GM04504 (cell line): ENCODE measurements at regions not wholly inside any gene's neighbourhood (a gene's known extent, or its start where the extent isn't known, plus 50 kb on each side); places are given as distances from the start of the nearest gene placed in this dataset.
A peak's percentile ranks its signal among the peaks of the same experiment; 100 is the strongest.

Experiments
- DNase-seq: peaks from one replicate; pipeline ENCODE4 v3.0.0-alpha.2; 2012; ENCODE audit warnings: low read depth

DNA sequence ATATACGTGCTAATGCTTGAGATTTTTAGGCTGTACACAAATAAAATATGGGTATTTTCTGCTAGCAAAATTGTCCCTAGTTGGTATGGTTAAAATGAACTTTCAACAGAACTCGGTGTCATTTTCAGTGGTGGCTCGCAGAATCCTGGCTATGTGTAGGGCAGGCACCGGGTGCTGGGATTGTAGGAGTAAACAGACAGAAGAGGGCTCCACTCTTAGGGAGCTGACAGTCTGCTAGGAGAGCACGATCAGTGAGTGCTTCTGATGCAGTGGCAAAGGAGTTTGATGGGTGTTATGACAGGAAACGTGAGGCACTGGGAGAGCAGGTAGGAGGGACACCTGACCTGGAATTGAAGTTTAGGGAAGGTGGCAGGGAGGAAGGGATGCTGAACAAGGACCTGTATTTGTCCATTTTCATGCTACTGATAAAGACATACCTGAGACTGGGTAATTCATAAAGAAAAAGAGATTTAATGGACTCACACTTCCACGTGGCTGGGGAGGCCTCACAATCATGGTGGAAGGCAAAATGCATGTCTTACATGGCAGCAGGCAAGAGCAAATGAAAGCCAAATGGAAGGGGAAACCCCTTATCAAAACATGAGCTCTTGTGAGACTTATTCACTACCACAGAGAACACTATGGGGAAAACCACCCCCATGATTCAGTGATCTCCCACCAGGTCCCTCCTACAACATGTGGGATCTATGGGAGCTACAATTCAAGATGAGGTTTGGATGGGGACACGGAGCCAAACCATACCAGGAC, 105.4 kb upstream of the LCLAT1 start:
- no peak for DNase-seq

DNA sequence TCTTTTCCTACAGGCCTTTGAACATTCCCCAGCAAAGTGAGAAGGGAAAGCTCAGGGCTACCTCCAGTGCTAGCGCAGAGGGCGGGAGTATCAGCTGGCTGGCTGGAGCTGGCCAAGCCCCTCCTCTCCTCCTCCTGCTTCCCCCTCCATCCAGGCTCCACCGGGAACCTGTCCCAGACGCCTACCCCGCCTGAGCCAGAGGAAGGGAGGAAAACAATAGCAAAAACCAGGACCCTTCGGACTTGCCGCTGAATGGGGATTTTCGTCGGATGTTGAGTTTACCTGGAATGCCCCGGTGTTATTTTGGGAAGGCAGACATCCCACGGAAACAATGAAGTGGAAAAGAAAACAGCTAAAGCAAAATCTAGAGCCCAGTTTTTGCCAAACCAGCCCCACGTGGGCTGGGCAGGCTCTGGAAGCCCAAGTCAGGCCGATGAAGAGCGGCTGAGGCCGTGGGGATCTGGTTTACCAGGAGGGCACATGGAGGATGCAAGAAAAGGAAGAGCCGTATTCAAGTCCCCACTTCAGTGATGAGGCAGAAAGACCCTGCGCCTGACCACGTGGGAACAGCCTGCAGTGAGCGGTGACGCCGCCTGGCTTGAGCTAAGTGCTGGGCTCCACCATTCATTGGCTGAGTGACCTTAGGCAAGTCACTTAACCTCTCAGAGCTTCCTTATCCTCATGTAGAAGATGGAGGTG, 100.4 kb upstream of the LCLAT1 start:
- DNase-seq, result no peak

DNA sequence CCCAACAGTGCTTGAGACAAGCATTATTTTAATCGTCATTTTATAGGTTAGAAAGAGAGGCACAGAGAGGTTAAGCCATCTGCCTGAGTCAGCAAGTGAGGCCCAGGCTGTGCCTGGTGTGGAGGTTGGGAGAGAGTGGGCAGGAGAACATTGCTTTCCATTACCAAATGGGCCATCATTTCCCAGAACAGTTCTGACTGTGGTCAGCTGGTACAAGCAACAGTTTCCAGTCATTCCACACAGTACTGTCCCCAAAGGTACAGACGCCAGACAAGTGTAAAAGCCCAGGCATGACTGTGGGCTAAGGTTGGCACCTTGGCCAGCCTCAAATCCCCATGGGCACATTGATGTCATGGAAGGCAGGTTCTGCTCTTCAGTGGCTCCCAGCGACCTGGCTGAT, 98.2 kb upstream of the LCLAT1 start:
- DNase-seq, result no peak

DNA sequence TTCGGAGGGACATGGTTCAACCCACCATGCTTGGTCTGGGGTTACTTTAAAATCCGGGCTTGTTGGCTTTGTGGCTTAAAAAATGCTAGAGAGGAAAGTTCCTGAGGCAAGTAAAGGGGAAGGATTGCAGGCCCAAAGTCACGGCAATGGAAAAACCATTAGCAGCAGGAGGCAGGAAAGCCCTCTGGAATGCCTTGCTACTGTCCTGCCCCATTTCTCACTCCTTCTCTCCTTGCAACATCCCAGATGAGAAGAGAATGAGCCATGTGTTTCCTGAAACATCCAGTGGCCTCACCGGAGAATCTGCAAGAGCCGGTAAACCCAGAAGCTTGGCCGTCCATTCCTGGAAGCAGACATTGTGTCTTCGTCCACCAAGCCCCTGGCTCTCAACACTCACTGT, 97.4 kb upstream of the LCLAT1 start:
- peak; percentile 69 for DNase-seq

DNA sequence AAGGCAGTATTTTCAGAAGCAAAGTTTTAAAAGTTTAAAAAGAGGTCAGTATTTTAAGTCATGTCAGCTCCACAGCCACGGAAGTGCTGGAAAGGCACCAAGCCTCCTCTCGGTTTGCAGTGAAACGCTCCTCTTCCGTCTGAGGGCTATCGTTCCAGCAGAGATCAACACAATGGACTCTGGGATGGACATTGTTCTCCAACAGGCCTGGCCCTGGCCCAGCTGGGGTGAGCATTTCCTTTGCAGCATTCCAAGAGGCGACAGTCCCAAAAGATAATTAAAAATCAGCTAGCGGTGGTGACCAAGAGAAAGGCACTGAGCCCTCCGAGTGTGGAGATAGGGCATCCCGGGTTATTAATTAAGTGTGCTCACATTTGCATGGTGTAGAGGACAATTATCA, 95.9 kb upstream of the LCLAT1 start:
- DNase-seq, result no peak

DNA sequence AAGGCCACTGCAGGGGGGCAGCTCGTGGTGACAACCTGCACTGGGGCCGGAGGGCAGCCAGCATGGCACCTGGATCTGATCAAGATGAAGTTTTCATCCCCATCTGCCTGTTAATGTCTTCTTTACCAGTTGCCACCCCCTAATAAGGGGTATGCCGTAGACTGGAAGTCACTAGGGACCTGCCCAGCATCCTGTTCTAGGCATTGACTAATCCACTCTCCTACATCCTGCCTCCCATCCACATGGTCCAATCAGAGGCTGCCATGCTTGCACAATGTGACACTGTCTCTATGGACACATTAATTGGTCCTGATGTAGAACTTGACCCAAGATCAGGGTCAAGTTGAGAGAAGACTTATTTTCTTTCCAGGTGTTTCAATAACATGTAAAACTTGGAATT, 95.1 kb upstream of the LCLAT1 start:
- no peak for DNase-seq

DNA sequence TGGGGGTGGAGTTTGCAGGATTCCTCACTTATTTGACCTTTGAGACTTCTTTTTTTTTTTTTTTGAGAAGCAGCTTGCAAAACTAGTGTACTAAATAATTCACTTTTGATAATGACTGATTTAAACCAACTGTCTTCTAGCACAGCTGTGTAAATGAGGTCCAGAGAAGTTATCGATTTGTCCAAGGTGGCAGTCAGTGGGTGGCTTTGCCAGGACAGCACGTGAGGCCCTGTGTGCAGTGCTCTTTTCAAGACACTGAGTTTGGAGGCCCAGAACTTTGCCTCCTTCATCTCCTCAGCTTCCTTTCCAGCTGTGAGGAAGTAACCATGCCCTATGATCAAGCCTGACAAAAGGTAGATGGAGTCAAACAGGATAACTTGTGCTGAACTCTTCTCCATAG, 92.9 kb upstream of the LCLAT1 start:
- no peak for DNase-seq

DNA sequence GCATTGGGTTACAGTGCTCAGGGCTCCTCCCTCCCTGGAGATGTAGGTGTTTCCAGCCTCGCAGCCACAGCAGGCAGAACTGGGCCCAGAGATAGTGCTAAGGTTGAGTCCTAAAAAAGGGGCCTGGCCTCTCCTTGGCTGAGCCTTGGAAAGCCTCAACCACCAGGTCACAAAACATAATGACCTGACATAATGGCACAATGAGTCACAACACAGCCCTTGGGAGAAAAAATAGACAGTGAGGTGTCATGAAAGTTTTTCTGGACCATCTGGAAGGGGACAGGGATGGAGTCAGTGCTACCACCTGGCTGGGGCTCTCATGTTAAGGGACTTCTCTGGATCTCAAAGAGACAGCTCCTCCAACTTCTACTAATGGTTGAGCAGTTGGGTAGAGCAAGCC, 92.4 kb upstream of the LCLAT1 start:
- no peak for DNase-seq

DNA sequence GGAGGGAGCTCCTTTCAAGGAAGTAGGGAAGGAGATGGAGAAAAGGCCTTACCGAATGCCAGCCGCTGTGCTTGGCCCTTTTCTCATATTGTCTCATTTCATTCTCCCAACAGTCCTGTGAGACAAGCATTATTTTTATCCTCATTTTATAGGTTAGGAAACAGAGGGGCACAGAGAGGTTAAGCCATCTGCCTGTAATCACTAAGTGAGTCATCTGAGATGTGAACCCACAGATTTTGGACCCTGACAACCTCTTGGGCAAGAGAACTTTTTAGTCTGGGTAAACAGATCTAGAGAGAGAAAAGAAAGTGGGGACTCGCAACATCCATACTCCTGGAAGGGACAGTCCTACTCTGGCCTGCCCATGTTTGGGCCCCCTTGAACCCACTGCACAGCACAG, 91.7 kb upstream of the LCLAT1 start:
- no peak for DNase-seq

DNA sequence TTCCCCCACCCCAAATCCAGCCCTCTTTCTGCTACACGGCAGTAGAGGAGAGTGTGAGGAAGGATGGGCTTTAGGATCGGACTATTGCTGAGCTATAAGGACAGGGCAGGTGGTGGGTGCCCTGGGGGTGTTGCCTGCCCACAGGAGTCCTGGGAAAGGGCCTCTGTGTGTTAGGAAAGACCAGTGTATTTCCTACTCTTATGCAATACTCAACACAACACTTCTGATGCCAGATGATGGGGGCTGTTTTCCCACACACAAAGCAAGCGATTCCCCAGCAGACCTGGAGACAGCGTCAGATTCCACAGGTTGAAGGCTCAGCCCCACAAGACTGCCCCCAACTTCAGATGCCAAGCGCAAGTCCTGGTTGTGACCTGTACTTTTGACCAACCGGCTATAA, 91.0 kb upstream of the LCLAT1 start:
- no peak for DNase-seq

DNA sequence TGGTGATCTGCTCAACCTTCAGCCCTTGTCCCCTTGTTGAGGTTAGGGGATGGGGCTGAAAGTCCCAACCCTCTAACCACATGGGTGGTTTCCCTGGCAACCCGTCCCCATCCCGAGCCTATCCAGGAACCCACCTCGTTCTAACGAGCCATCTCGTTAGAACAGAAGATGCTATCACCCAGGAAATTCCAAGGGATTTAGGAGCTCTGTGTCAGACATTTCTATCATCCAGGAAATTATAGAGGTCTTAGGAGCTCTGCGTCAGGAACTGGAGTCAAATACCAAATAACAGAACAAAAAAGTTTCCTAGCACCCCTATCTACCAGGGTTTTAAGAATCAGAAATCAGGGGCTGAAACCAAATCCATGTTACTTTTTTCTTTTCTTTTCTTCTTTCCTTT, 90.3 kb upstream of the LCLAT1 start:
- no peak for DNase-seq

DNA sequence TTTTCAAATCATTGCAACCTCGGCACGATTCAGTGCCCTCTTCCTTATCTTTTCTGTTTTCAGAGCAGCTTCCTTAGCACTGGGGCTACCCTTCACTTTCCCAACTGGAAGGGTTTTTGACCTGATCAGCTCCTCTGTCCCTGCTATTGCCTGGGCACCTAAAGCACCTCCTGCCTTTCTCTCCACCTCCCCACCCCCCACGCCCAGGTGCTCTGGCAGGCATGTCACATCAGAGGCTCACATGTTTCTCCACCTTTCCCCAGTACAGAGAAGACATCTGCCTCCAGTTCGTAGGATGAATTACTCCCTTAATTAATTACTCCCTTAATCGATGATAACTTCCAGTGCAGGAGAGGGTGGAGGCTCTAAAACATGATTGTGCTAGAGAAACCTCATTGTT, 88.7 kb upstream of the LCLAT1 start:
- DNase-seq, result no peak

DNA sequence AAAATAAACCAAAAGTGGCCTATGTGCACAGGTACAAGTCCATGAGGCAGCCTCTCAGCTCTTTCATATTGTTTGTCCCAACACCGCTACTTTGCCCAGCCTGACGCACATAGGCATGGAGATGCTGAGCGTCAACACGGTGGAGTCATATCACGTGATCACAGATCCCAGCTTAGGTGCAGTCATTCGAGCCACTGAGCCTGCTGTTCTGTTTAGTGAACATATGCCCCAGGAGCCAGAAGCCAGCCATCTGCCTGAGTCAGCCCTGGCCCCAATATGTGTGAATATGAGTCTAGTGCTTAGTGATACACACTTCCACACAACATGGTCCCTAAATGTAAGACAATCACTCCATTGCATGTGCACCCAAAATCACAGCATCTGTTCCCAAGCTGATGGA, 88.2 kb upstream of the LCLAT1 start:
- no peak for DNase-seq

DNA sequence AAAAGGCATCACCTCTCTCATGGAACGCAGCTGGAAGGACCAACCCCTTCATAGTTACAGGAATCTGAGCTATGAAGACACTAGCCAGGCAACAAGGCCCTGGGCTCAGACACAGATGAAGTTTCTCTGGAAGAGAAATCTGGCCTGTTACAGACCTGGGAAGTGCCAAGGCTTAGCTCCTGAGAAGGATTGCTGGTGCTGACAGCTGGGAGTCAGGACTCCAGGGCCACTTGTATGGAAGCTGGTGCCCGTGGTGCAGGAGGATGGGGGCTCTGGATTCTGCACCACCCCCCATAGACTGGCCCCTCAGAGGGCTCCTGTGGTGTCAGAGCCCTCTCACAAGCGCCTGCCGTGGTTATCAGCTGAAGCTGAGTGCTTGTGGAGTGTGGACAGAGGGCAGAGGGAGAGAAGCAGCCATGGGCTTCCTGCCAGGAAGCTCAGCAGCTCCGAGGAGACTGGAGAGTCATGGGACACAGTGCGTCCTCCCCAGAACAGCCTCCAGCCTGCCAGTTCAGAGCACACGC, 87.3 kb upstream of the LCLAT1 start:
- no peak for DNase-seq

DNA sequence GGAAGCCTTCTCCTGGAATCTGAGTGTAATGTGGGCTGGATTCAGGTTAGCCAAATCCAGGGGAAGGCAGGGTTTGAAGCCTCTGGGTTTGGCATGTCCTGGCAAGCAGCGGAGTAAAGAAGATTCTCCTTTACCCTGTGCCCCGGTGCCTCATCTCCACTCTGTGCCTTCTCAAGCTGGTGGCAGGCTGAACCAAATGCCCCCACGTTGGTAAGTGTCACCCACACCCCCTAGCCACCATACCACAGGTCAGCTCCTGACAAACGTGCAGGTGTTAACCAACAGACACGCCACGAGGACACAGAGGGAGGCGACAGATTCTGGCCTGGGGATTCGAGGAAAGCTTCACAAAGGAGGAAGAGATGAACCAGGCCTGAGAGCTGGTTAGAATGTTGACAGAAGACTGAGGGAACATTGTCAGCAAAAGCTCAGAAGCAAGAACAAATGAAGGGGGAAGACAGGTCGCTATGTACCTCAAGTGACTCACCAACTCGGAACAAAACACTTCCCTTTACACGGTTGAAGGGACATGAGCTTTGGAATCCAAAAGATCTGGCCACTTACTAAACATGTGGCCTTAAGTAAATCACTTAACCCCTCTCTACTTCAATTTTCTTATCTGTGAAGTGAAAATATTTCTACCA, 85.2 kb upstream of the LCLAT1 start:
- no peak for DNase-seq

DNA sequence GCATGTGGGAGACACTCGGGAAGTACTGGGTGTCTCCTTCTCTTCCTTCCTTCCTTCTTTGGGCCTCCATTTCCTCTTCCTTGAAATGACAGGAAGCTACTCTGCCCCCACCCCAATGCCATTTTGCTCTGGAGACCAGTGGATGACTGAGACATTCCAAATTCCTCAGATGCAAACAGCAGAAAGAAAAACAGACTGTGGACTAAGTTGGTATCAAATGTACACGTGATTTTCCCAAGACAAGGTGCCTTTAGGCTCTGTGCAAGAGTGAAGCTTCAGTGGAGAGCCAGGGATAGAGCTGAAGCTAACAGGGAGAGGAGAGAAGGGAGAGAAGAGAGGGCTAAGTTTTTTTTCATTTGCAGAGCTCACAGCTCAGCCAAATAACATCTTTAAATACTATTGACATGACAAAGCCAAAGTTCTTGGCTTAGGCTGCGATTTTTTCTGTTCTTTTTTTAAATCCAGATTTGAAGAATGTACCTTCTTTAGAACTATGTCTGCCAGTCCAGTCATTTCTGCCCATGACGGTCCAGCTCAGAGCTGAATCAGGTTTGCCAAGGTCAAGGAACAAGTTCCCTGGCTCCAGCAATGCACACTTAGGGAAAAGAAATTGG, 84.5 kb upstream of the LCLAT1 start:
- DNase-seq, result no peak

DNA sequence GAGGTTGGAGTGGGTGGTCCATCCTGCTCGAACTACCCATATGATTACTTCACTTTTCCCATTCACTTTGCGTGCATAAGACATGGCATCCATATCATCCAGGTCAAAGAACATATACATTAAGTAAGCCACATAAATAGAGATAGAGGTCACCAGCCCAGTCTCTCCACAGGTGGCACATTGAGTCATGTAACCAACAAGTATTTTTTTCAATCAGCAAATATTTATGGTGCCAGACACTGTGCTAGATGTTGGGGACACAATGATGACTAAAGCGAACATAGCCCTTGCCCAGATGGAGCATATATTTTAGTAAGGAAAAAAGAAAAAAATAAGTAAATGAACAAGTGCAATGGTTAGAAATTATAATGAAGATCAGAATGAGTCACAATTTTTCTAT, 83.6 kb upstream of the LCLAT1 start:
- no peak for DNase-seq

DNA sequence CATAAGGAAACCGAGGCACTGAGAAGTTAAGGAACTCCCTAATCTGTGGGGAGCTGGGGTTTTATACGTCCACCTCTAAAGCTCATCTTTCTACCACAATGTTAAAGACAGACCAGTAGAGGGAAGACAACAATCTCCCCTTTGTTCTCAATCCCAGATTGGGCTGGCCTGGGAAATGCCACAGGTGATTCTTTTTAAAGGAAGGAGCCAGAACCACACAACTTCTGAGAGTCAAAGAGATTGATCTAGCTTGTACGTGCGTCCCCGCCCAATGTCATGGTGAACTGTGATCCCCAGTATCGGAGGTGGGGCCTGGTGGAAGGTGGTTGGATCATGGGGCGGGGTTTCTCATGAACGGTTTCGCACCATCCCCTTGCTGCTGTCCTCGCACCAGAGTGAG, 81.8 kb upstream of the LCLAT1 start:
- no peak for DNase-seq

DNA sequence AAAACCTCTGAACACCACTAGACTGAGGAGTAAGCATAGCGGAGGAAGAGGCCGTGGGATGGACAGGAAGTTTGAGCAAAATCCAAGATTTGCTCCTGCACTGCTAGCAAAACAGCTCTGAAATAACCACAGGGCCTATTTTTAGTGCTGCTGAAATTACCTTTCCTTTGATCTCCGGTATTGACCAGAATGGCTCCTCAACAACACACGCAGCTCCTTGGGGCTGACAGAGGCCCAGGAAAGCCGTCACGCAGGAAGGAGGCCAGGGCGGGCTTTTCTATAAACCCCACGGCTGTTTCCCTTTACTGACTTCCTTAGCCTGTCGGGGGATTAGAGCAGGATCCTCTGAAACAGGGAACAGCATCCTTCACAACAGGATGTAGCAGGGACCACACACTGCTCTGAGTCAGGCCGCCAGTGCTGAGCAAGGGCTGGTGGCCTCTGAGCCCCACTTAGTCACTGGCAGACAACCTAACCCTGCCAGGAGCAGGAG, 80.8 kb upstream of the LCLAT1 start:
- no peak for DNase-seq

DNA sequence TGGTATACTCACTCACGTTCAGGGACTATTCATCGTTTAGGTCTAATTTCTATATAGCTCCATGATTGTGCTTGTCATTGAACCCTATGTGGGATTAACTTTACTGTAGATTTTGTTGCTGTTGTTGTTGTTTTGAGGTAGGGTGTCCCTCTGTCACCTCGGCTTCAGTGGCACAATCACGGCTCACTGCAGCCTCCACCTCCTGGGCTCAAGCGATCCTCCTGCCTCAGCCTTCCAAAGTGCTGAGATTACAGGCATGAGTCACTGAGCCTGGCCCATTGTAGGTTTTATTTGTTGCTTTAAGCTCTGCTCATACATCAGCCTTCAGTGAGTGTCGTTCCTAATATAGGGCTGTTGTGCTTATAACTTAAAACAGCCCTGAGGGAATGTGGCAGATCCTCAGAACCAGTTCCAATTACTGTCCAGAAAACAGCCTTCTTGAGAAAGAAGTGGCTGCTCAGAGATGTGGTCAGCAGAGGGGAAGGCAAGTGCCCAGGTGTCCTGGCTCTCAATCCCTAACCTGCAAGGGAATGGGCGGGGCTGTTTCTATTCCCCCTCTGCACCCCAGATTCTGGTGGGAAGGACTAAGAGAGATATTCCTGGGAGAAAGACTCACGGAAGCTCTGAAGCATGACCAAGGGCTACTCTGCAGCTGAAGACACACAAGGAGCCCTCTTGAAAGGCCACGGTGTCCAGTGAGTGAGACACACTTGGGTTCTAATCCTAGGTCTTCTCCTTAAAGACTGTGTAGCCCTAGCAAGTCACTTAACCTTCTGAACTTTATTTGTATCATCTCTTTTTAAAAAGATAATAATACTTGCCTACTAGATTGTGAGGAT, 79.6 kb upstream of the LCLAT1 start:
- no peak for DNase-seq

DNA sequence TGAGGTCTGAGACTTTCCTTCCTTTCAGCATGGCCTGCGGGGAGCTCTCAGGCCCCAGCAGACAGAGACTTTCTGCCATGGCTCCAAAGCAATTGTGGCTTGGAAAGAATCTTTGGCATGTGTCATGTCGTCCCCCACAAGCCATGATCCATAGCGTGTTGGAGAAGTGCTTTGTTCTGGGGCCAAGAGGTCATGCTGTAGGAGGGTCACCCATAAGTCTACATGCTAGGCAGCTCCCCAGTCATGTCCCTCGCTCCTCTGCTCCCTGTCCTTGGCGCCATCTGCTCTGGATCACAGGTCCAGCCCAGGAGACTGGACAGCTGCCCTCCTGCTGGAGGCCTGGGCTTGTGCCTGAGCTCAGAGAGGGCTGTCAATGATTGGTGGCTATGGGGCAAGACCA, 78.8 kb upstream of the LCLAT1 start:
- DNase-seq, result peak; percentile 70
